ENCODE measurements at regions not wholly inside any gene's neighbourhood (a gene's known extent, or its start where the extent isn't known, plus 50 kb on each side); places are given as distances from the start of the nearest gene placed in this dataset.

DNA sequence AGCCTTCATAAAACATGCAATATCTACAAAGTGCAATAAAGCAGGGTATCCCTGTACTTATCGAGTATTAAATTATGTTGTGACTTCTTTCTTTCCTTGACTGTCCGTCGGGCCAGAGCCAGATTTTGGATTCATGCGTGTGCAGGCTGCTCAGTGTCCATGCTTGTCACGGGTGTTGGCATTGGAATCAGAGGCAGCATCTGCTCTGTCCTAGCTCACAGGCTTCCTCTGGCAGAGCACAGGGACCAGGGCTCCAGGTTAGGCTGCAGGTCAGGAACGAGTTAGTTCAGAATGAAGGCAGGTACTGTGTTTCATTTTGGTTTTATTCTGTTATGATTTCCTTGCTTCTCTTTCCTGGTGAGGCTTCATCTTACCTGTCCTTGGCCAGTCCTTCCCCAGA lies 249.8 kb downstream of the AUH start:
- H3K4me3 Mint-ChIP-seq, result no peak overlapping the region
- H3K27ac Mint-ChIP-seq, result no peak overlapping the region
- no peaks in the 10 kb centered on the region for H3K27me3 Mint-ChIP-seq
- H3K27ac ChIP-seq (ENCODE audit: low read depth, low read length), result no peak overlapping the region
- no peaks in the 10 kb centered on the region for H3K4me1 Mint-ChIP-seq
- intact Hi-C loops (cut with micrococcal nuclease), result no loop called here
- DNase-seq, result no peak
- peaks cover 0 to 18% (median 11%) of the 10 kb centered on the region in 8 donors for H3K9me3 Mint-ChIP-seq
- ChIA-PET POLR2A (ENCODE audit: partially characterized antibody) (no interaction called here), CTCF (ENCODE audit: partially characterized antibody) (no interaction called here)
- no peaks in the 10 kb centered on the region for H3K36me3 Mint-ChIP-seq
- H3K4me3 ChIP-seq (ENCODE audit: low read length in 2 of 2), result no peak overlapping the region
- H3K36me3 ChIP-seq (ENCODE audit: insufficient read depth, low read length), result no peaks in the 10 kb centered on the region
- peaks cover 0 to 4% of the 10 kb centered on the region in 2 donors for H3K9me3 ChIP-seq (ENCODE audit: control insufficient read depth in 1 of 2, low read length in 2 of 2)
- no peaks in the 10 kb centered on the region for H3K4me1 ChIP-seq (ENCODE audit: insufficient read depth, low read length)
- H3K27me3 ChIP-seq (ENCODE audit: insufficient read depth, low read length), result no peaks in the 10 kb centered on the region

DNA sequence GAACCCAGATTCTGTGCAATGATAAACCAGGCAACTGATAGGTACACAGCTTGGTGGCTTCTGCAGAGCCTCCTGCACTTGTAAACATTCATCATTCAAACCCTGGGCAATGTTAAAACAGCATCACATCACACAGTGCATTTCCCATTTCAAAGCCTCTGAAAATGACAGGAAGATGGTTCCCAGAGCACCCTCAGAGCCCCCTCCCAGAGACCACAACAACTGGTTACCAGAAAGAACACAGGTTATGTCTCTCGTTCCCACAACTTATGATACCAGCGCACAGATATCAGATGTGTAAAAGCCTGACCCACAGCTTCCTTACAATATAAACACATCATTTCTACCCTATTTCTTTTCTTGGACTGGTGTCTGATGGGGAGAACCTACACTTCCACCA lies 248.7 kb downstream of the AUH start:
- Histone ChIP-seq H3K27me3 (ENCODE audit: insufficient read depth, low read length) (no peaks in the 10 kb centered on the region), H3K36me3 (ENCODE audit: insufficient read depth, low read length) (no peaks in the 10 kb centered on the region), H3K4me3 (ENCODE audit: low read length in 2 of 2) (no peak overlapping the region), H3K27ac (ENCODE audit: low read depth, low read length) (no peak overlapping the region), H3K9me3 (ENCODE audit: control insufficient read depth in 1 of 2, low read length in 2 of 2) (peaks cover 0 to 4% of the 10 kb centered on the region in 2 donors), H3K4me1 (ENCODE audit: insufficient read depth, low read length) (no peaks in the 10 kb centered on the region)
- POLR2A ChIA-PET (ENCODE audit: partially characterized antibody), result no interaction called here
- no peak for DNase-seq
- Mint-ChIP-seq H3K36me3 (no peaks in the 10 kb centered on the region), H3K4me1 (no peaks in the 10 kb centered on the region), H3K9me3 (peaks cover 0 to 18% (median 12%) of the 10 kb centered on the region in 8 donors), H3K27me3 (peaks cover 3 to 4% of the 10 kb centered on the region in 2 donors), H3K27ac (no peak overlapping the region), H3K4me3 (no peak overlapping the region)
- CTCF ChIA-PET (ENCODE audit: partially characterized antibody), result interaction anchor here (1.0 kb wide), 1 partner anchor 19 kb away, joined by 4 read pairs; no protein-coding TSS in a partner anchor
- intact Hi-C loops (cut with micrococcal nuclease), result no loop called here

DNA sequence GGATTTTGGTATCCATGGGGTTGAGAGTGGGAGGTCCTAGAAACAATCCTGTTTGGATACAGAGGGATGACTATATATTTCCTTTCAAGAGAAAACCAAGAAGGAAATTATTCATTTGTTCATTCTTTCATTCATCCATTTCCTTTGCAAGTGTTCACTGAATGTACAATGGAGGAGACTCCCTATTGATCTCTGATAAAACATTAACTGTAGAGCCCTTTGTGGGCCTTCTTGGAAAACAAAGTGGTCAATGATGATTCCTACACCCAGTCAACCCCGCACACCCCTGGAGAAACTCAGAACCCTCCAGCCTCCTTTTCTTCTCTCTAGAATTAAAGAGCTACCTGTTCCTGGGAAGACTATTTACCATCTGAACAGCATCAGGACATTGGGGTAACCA lies 247.3 kb downstream of the AUH start:
- H3K4me1 ChIP-seq (ENCODE audit: insufficient read depth, low read length), result no peaks in the 10 kb centered on the region
- DNase-seq, result no peak
- H3K27ac ChIP-seq (ENCODE audit: low read depth, low read length), result no peak overlapping the region
- Mint-ChIP-seq H3K27ac (no peak overlapping the region), H3K4me1 (no peaks in the 10 kb centered on the region), H3K36me3 (no peaks in the 10 kb centered on the region), H3K27me3 (peaks cover 12 to 13% of the 10 kb centered on the region in 2 donors), H3K9me3 (peaks cover 0 to 18% (median 12%) of the 10 kb centered on the region in 8 donors), H3K4me3 (no peak overlapping the region)
- H3K27me3 ChIP-seq (ENCODE audit: insufficient read depth, low read length), result no peaks in the 10 kb centered on the region
- no peak overlapping the region for H3K4me3 ChIP-seq (ENCODE audit: low read length in 2 of 2)
- intact Hi-C loops (cut with micrococcal nuclease), result no loop called here
- peaks cover 0 to 4% of the 10 kb centered on the region in 2 donors for H3K9me3 ChIP-seq (ENCODE audit: control insufficient read depth in 1 of 2, low read length in 2 of 2)
- ChIA-PET CTCF (ENCODE audit: partially characterized antibody) (no interaction called here), POLR2A (ENCODE audit: partially characterized antibody) (no interaction called here)
- no peaks in the 10 kb centered on the region for H3K36me3 ChIP-seq (ENCODE audit: insufficient read depth, low read length)

DNA sequence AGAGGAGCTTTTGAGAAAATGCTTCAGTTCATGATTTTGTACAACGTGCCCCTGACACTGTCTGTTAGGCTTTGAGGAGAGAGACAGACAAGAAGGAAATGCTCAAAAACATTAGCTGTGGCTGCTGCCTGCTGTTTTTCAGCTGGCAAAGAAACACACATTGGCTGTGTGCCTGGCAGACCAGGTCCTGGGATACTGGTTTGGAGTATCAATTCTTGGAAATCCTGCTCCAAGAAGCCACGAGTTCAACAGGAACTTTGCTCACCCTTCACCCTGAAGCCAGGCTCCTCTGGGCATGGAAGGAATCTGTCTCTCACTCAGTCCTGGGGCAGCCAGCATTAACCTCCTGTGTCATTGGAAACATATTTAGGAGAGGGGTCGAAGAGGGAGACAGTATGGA lies 245.5 kb downstream of the AUH start:
- Histone ChIP-seq H3K9me3 (ENCODE audit: control insufficient read depth in 1 of 2, low read length in 2 of 2) (no peaks in the 10 kb centered on the region), H3K4me1 (ENCODE audit: insufficient read depth, low read length) (no peaks in the 10 kb centered on the region), H3K4me3 (ENCODE audit: low read length in 2 of 2) (no peak overlapping the region), H3K27me3 (ENCODE audit: insufficient read depth, low read length) (no peaks in the 10 kb centered on the region), H3K27ac (ENCODE audit: low read depth, low read length) (no peak overlapping the region), H3K36me3 (ENCODE audit: insufficient read depth, low read length) (no peaks in the 10 kb centered on the region)
- H3K9me3 Mint-ChIP-seq, result peaks cover 0 to 4% (median under 1%) of the 10 kb centered on the region in 8 donors
- H3K27ac Mint-ChIP-seq, result no peak overlapping the region
- ChIA-PET POLR2A (ENCODE audit: partially characterized antibody) (no interaction called here), CTCF (ENCODE audit: partially characterized antibody) (no interaction called here)
- intact Hi-C loops (cut with micrococcal nuclease), result no loop called here
- no peak overlapping the region for H3K4me3 Mint-ChIP-seq
- no peaks in the 10 kb centered on the region for H3K36me3 Mint-ChIP-seq
- no peak for DNase-seq
- no peaks in the 10 kb centered on the region for H3K4me1 Mint-ChIP-seq
- H3K27me3 Mint-ChIP-seq, result peaks cover 12 to 13% of the 10 kb centered on the region in 2 donors

DNA sequence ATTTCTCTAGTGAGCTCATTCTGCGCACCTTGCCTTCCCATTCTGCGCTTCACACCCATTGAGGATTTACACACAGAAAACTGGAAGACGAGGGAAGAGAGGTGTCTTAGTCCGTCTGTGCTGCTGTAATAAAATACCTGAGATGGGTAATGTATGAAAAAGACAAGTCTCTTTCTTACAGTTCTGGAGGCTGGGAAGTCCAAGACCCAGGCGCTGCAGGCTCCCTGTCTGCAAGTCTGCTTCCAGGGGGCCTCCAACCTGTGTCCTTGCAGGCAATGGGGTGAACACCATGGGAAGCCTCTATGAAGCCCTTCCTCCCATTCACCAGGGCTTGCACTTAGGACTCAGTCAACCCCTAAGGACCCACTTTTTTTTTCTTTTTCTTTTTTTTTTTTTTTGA lies 245.0 kb downstream of the AUH start:
- intact Hi-C loops (cut with micrococcal nuclease), result no loop called here
- H3K4me1 Mint-ChIP-seq, result no peaks in the 10 kb centered on the region
- Histone ChIP-seq H3K36me3 (ENCODE audit: insufficient read depth, low read length) (no peaks in the 10 kb centered on the region), H3K4me3 (ENCODE audit: low read length in 2 of 2) (no peak overlapping the region), H3K4me1 (ENCODE audit: insufficient read depth, low read length) (no peaks in the 10 kb centered on the region), H3K9me3 (ENCODE audit: control insufficient read depth in 1 of 2, low read length in 2 of 2) (no peaks in the 10 kb centered on the region), H3K27me3 (ENCODE audit: insufficient read depth, low read length) (no peaks in the 10 kb centered on the region), H3K27ac (ENCODE audit: low read depth, low read length) (no peak overlapping the region)
- no peak overlapping the region for H3K4me3 Mint-ChIP-seq
- ChIA-PET POLR2A (ENCODE audit: partially characterized antibody) (no interaction called here), CTCF (ENCODE audit: partially characterized antibody) (no interaction called here)
- no peak for DNase-seq
- H3K27ac Mint-ChIP-seq, result no peak overlapping the region
- H3K27me3 Mint-ChIP-seq, result peaks cover 12 to 13% of the 10 kb centered on the region in 2 donors
- peaks cover 0 to 4% (median 0%) of the 10 kb centered on the region in 8 donors for H3K9me3 Mint-ChIP-seq
- H3K36me3 Mint-ChIP-seq, result no peaks in the 10 kb centered on the region

DNA sequence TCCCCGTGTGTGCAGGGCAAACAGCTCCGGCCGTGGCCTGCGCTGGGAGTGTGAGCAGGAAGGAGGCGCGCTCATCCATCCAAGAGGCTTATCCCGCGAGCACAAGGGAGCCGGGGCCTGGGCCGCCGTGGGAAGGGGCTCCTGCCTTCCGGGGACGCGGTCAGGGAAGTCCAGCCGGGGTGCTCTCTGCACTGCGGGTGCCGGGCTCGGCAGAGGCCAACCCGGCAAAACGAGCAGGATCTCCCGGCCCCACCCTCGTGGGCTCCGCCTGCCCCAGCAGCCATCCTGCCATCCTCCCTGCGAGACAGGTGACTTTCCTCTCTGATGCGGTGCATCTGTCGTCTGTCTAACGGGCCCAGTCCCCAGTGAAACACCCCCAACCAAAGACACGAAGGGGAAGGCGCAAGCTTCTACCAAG lies 244.2 kb downstream of the AUH start:
- DNase-seq, result no peak
- Histone ChIP-seq H3K9me3 (ENCODE audit: control insufficient read depth in 1 of 2, low read length in 2 of 2) (no peaks in the 10 kb centered on the region), H3K4me1 (ENCODE audit: insufficient read depth, low read length) (no peaks in the 10 kb centered on the region), H3K4me3 (ENCODE audit: low read length in 2 of 2) (no peak overlapping the region), H3K27ac (ENCODE audit: low read depth, low read length) (no peak overlapping the region), H3K36me3 (ENCODE audit: insufficient read depth, low read length) (no peaks in the 10 kb centered on the region), H3K27me3 (ENCODE audit: insufficient read depth, low read length) (no peaks in the 10 kb centered on the region)
- Mint-ChIP-seq H3K9me3 (peaks cover 0 to 4% (median 0%) of the 10 kb centered on the region in 8 donors), H3K4me3 (no peak overlapping the region), H3K4me1 (no peaks in the 10 kb centered on the region), H3K27ac (no peak overlapping the region), H3K27me3 (peaks cover 12 to 13% of the 10 kb centered on the region in 2 donors), H3K36me3 (no peaks in the 10 kb centered on the region)
- ChIA-PET POLR2A (ENCODE audit: partially characterized antibody) (no interaction called here), CTCF (ENCODE audit: partially characterized antibody) (no interaction called here)
- intact Hi-C loops (cut with micrococcal nuclease), result no loop called here

DNA sequence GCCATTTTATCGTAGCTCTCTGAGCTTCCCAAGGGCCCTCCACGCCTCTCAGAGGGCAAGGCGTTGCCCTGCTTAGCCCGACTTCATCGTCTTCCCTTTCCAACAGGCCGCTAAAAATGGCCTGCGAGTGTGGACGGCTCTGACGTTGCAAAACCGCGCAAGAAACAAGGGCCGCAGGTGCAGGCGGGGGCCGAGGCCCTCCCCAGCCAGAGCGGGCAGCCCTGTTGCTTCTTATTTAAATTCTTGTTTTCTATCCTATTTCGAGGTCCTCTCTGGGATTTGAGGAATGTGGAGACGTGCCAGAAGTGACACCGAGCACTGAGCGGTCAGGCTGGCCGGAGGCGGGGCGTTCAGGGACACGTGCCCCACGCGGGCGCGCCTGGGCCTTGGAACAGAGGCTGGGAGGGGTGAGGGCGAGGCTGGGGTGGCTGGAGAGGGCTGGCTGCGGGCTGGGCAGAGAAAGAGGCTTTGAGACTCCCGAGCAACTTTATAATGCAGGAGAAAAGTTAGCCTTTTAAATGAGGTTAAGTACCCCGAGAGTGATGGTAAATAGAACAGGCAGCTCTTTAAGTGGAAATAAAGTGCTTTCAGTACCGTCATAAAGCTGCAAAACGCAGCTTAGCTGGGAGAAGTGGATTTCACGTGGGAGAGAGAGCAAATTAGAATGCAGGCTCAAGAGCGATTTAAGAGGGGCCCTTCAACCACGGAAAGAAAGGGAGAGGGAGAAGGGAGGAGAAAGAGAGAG lies 243.6 kb downstream of the AUH start:
- no peaks in the 10 kb centered on the region for H3K27me3 ChIP-seq (ENCODE audit: insufficient read depth, low read length)
- Mint-ChIP-seq H3K4me3 (no peak overlapping the region), H3K4me1 (no peaks in the 10 kb centered on the region), H3K36me3 (no peaks in the 10 kb centered on the region), H3K9me3 (peaks cover 0 to 4% (median 0%) of the 10 kb centered on the region in 8 donors), H3K27ac (no peak overlapping the region), H3K27me3 (peaks cover 12 to 13% of the 10 kb centered on the region in 2 donors)
- no peak overlapping the region for H3K27ac ChIP-seq (ENCODE audit: low read depth, low read length)
- ChIA-PET POLR2A (ENCODE audit: partially characterized antibody) (no interaction called here), CTCF (ENCODE audit: partially characterized antibody) (no interaction called here)
- H3K4me1 ChIP-seq (ENCODE audit: insufficient read depth, low read length), result no peaks in the 10 kb centered on the region
- H3K36me3 ChIP-seq (ENCODE audit: insufficient read depth, low read length), result no peaks in the 10 kb centered on the region
- H3K4me3 ChIP-seq (ENCODE audit: low read length in 2 of 2), result no peak overlapping the region
- H3K9me3 ChIP-seq (ENCODE audit: control insufficient read depth in 1 of 2, low read length in 2 of 2), result no peaks in the 10 kb centered on the region
- intact Hi-C loops (cut with micrococcal nuclease), result no loop called here
- no peak for DNase-seq

DNA sequence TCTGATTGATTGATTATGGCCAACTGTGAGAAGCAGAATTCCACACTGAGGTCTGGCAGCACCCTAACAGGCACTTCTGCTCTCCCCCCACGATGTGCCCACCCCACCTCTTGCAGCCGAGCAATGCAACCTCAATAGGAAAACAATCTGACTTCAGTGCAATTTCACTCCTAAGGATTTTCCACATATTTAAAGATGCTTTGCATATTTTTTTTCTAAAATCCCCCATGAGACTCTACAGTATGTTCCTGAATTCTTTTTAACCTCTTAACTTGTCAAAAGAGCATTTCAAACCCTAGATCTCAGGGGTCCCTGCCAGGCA lies 243.1 kb downstream of the AUH start:
- Histone ChIP-seq H3K27me3 (ENCODE audit: insufficient read depth, low read length) (no peaks in the 10 kb centered on the region), H3K27ac (ENCODE audit: low read depth, low read length) (no peak overlapping the region), H3K9me3 (ENCODE audit: control insufficient read depth in 1 of 2, low read length in 2 of 2) (no peaks in the 10 kb centered on the region), H3K4me1 (ENCODE audit: insufficient read depth, low read length) (no peaks in the 10 kb centered on the region), H3K4me3 (ENCODE audit: low read length in 2 of 2) (no peak overlapping the region), H3K36me3 (ENCODE audit: insufficient read depth, low read length) (no peaks in the 10 kb centered on the region)
- intact Hi-C loops (cut with micrococcal nuclease), result no loop called here
- Mint-ChIP-seq H3K9me3 (peaks cover 0 to 4% (median 0%) of the 10 kb centered on the region in 8 donors), H3K4me3 (no peak overlapping the region), H3K27ac (no peak overlapping the region), H3K36me3 (no peaks in the 10 kb centered on the region), H3K27me3 (peaks cover 12 to 13% of the 10 kb centered on the region in 2 donors), H3K4me1 (no peaks in the 10 kb centered on the region)
- CTCF ChIA-PET (ENCODE audit: partially characterized antibody), result no interaction called here
- DNase-seq, result no peak
- POLR2A ChIA-PET (ENCODE audit: partially characterized antibody), result no interaction called here
